ENCODE measurements at regions not wholly inside any gene's neighbourhood (a gene's known extent, or its start where the extent isn't known, plus 50 kb on each side); places are given as distances from the start of the nearest gene placed in this dataset.

GRCh38 chr10:63710703-63711102 lies 189.5 kb downstream of the REEP3 start:
- DNase-seq = no peak

- no peak for DNase-seq
These were observed 190.2 kb downstream of the REEP3 start for GRCh38 chr10:63711361-63711760.

- DNase-seq = no peak
These were observed 190.9 kb downstream of the REEP3 start for GRCh38 chr10:63711867-63712716.

GRCh38 chr10:63712717-63713115 lies 191.5 kb downstream of the REEP3 start:
- DNase-seq = no peak

- no peak for DNase-seq
These were observed 192.3 kb downstream of the REEP3 start for GRCh38 chr10:63713191-63714144.

- no peak for DNase-seq
These were observed 194.9 kb downstream of the REEP3 start for GRCh38 chr10:63716016-63716580.

- DNase-seq = no peak
These were observed 196.0 kb downstream of the REEP3 start for GRCh38 chr10:63717027-63717715.

- DNase-seq = no peak
These were observed 196.8 kb downstream of the REEP3 start for GRCh38 chr10:63718006-63718405.

- DNase-seq = no peak
These were observed 197.2 kb downstream of the REEP3 start for GRCh38 chr10:63718421-63718820.

GRCh38 chr10:63719226-63719856 lies 198.1 kb downstream of the REEP3 start:
- no peak for DNase-seq

GRCh38 chr10:63720072-63720537 lies 198.9 kb downstream of the REEP3 start:
- DNase-seq = peak; percentile 33

- no peak for DNase-seq
These were observed 199.5 kb downstream of the REEP3 start for GRCh38 chr10:63720676-63721075.

- no peak for DNase-seq
These were observed 201.3 kb downstream of the REEP3 start for GRCh38 chr10:63722537-63722936.

- no peak for DNase-seq
These were observed 202.1 kb downstream of the REEP3 start for GRCh38 chr10:63723320-63723719.

- no peak for DNase-seq
These were observed 202.5 kb downstream of the REEP3 start for GRCh38 chr10:63723741-63724140.

- DNase-seq = no peak
These were observed 203.7 kb downstream of the REEP3 start for GRCh38 chr10:63724922-63725321.

GRCh38 chr10:63726867-63727266 lies 205.7 kb downstream of the REEP3 start:
- DNase-seq = no peak

GRCh38 chr10:63727636-63728035 lies 206.4 kb downstream of the REEP3 start:
- no peak for DNase-seq

GRCh38 chr10:63735305-63735704 lies 214.1 kb downstream of the REEP3 start:
- DNase-seq = no peak

GRCh38 chr10:63738410-63738809 lies 217.2 kb downstream of the REEP3 start:
- DNase-seq = no peak

- DNase-seq = no peak
These were observed 223.1 kb downstream of the REEP3 start for GRCh38 chr10:63744060-63744941.
